HG03025 (cell line): ENCODE measurements at regions not wholly inside any gene's neighbourhood (a gene's known extent, or its start where the extent isn't known, plus 50 kb on each side); places are given as distances from the start of the nearest gene placed in this dataset.
"Not testable (repeated sequence)": the region's sequence is repeated elsewhere in the genome, so short reads cannot be mapped to it uniquely, and the experiment has no call there.

ENCODE experiments used
- ATAC-seq: cut with Tn5 transposase; IDR thresholded peaks from one replicate; pipeline ENCODE4 v1.9.1; 2021; ENCODE audit warnings: mild to moderate bottlenecking, moderate library complexity; ENCODE audit not compliant: unreplicated experiment, low FRiP score

DNA sequence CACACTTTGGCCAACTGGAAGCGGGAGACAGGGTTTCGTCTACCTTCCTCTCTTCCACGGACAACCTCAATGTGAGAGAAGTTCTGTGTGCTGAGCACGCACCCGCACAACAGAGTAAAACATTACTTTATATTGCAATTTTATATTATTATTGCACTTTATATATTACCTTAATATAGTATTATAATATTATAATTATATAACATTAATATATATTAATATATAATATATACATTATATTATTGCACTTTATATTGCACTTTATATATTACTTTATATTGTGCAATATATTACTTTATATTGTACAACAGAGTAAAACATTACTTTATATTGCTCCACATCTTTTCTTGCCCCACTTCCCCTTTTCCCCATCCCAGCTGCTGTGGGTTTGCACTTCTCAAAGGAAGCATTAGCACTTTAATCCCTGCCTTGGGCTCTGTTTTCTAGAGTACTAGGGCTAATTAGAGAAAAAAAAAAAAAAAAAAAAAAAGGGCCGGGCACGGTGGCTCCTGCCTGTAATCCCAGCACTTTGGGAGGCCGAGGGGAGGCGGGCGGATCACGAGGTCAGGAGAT is 76.4 kb upstream of the SLC4A7 start:
- ATAC-seq, result no peak

DNA sequence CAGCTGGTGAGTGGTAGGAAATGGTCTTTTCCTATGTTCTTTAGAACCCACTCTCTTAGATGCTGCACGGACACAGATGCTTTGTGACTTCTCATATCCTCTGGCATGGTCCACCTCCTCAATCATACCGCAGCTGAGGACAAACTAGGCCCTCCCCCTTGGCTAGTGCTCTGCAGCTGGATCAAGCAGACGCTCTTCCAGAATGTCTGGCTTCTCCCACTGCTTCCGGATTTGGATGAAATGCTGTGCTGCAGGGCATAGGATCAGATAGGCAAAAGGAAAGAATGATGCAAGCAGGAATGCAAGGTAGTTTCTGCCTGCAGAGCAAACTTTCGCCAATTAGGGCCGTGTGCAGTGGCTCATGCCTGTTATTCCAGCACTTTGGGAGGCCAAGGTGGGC is 75.7 kb upstream of the SLC4A7 start:
- no peak for ATAC-seq

- ATAC-seq, result no peak
Observed at GRCh38 chr3:27559381-27559780, 75.2 kb upstream of the SLC4A7 start.

GRCh38 chr3:27557411-27557810 is 73.2 kb upstream of the SLC4A7 start:
- ATAC-seq, result no peak

- ATAC-seq, result no peak
Observed at GRCh38 chr3:27556887-27557286, 72.7 kb upstream of the SLC4A7 start.

DNA sequence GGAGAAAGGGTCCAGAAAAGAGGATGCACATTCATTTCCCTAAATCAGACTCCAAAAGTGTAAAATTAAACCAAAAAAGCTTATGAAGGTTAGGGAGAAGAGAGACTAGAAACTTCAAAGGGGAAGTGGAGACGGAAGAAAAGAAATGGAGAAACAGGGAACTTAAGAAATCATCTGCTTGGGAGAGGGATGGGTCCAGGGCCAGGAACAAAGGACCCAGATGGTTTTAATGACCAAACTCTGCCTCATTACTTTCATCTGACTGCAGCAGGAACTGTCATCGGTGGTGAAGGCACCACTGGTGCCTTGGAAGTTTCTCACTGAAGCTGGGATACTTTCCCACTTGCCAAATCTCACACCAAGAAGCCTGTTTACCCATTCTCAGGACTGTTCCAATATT is 70.5 kb upstream of the SLC4A7 start:
- ATAC-seq, result no peak

GRCh38 chr3:27553886-27554540 is 69.8 kb upstream of the SLC4A7 start:
- ATAC-seq, result no peak

DNA sequence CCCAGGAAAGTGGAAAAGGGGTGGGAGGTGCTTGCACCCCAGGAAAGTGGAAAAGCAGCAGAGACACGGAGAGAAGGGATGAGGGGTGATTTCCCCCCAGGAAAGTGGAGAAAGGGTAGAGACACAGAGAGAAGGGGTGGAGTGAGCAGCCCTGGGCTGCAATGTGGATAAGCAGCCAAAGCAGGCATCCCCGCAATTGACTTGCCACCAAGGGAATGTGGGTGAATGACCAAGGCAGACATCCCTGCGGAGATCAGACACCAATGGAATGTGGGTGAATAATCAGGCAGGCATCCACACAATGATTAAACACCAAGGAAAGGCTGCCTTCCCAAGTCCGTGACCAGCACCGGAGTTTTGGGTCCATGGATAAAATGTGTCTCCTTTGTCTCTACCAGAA is 68.5 kb upstream of the SLC4A7 start:
- ATAC-seq, result not testable (repeated sequence)

DNA sequence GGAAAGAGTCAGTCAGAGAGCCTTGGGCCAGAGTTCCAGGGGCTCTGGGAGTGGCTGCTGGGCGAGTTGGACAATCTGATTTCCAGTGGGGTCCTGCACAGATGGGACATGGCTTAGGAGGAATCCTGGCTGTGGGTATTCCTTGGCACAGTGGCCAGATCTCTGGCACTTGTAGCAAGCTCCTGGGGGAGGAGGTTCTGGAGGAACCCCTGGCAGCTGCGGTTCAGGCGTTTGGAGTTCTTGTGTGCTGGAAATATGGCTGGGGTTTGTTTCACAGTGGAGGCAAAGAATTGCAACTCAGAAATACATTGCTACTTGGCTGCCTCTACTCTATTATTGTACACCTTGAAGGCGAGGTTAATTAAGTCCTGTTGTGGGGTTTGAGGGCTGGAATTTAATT is 67.2 kb upstream of the SLC4A7 start:
- not testable (repeated sequence) for ATAC-seq

GRCh38 chr3:27545061-27545460 is 60.9 kb upstream of the SLC4A7 start:
- ATAC-seq, result no peak

- ATAC-seq, result no peak
Observed at GRCh38 chr3:27544372-27544865, 60.2 kb upstream of the SLC4A7 start.

DNA sequence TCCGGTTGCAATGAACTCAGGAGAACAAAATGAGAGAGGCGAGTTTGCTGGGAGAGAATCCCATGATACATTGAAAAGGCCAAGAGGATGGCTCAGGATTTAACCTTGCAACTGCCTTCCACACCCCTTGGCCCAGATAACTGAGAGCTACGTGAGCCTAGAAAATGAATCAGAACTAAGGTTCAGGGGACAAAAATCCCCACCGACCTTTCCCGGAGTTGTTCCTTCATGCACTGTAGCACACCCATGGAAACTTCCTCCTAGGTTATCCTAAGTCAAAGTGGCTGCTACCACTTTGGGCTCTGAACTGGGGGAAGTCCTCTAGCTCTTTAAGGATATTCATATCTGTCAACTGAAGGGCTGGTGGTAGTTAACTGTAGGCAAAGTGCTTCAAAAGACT is 58.3 kb upstream of the SLC4A7 start:
- ATAC-seq, result no peak

DNA sequence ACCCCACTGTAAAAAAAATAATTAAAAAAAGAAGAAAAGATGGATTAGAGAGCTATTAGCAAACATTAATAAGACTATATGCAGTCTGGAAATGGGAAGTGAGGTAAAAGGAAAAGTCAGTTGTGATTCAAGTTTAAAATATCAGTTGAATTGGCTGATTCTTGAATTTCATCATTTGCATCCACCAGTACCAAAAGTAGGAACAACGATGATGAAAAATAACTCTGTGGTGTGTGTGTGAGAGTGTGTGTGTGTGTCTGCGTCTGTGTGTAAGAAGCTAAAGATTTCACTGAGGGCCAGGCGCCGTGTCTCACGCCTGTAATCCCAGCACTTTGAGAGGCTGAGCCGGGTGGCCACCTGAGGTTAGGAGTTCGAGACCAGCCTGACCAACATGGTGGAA is 56.0 kb upstream of the SLC4A7 start:
- ATAC-seq, result no peak

GRCh38 chr3:27536491-27536890 is 52.3 kb upstream of the SLC4A7 start:
- no peak for ATAC-seq

DNA sequence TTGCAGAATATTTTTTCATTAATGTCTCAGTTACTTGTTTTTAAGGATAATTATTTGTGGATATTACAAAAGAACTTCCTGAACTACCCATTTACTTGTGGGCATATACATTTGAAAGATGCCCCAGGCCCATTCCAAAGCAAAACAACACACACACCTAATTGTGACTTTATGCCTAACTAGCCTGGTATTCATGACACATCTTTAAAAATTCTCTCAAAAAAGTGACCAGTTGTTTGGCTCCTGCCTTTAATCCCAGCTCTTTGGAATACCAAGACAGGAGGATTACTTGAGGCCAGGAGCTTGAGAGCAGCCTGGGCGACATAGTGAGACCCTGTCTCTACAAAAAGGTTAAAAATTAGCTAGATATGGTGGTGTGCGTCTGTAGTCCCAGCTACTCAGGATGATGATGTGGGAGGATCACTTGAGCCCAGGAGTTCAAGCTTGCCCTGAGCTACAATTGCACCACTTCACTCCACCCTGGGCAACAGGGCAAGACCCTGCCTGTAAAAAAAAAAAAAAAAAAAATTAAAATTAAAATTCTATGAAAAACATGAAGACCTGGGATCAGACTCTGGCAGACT is 51.7 kb upstream of the SLC4A7 start:
- no peak for ATAC-seq

GRCh38 chr3:27533718-27534573 is 49.8 kb upstream of the SLC4A7 start:
- no peak for ATAC-seq
